Neural crest cell (in vitro differentiated cells): ENCODE measurements at regions not wholly inside any gene's neighbourhood (a gene's known extent, or its start where the extent isn't known, plus 50 kb on each side); places are given as distances from the start of the nearest gene placed in this dataset.

ENCODE experiments used
- DNase-seq: peaks from one replicate; pipeline ENCODE4 v3.0.0; 2021; ENCODE audit warnings: low read depth, mixed read lengths, low spot score
- H3K27ac Mint-ChIP-seq: one replicate; pipeline ENCODE4 v1.8.0; 2021; ENCODE audit warnings: mild to moderate bottlenecking, mixed read lengths; ENCODE audit not compliant: unreplicated experiment
- H3K27me3 Mint-ChIP-seq: 2 replicates; pipeline ENCODE4 v1.8.0; 2021; ENCODE audit warnings: low read depth, mild to moderate bottlenecking, mixed read lengths
- H3K36me3 Mint-ChIP-seq: 2 replicates; pipeline ENCODE4 v1.8.0; 2021; ENCODE audit warnings: low read depth, mild to moderate bottlenecking, mixed read lengths
- H3K4me1 Mint-ChIP-seq: 2 replicates; pipeline ENCODE4 v1.8.0; 2021; ENCODE audit warnings: mixed read lengths
- H3K4me3 Mint-ChIP-seq: one replicate; pipeline ENCODE4 v1.8.0; 2021; ENCODE audit warnings: mild to moderate bottlenecking, mixed read lengths
- H3K9me3 Mint-ChIP-seq: 2 replicates; pipeline ENCODE4 v1.8.0; 2021; ENCODE audit warnings: mixed read lengths
- CTCF ChIP-seq: fragments of 200-600 bp; sonication (generic); conservative IDR thresholded peaks from 2 replicates; pipeline ENCODE4 v1.5.0; 2021; ENCODE audit warnings: antibody characterized with exemption, mild to moderate bottlenecking

DNA sequence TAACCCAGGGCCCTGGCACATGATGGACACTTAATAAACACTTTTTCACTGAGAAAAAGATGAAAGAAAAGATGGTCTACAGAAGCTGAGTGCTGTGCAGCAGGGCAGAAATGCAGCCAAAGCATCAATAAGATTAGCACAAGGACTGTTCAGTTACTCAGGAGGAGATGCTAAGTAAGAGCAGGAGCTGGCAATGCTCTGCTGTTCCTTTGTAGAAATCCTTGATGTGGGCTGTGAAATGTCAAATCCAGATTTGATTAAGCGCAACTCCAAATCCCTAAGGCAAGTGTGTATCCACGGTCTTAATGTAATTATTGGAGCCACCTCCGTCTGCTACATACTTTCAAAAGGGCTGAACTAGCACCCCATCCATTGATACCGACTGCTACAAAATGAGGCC is 151.8 kb upstream of the BTG1 start:
- no peak for DNase-seq
- peaks cover under 1% of the 10 kb centered on the region for H3K9me3 Mint-ChIP-seq
- no peaks in the 10 kb centered on the region for H3K27me3 Mint-ChIP-seq
- no peaks in the 10 kb centered on the region for H3K36me3 Mint-ChIP-seq
- no peak for TF ChIP-seq CTCF
- H3K4me1 Mint-ChIP-seq = peaks cover 6% of the 10 kb centered on the region
- H3K4me3 Mint-ChIP-seq = no peak overlapping the region
- no peak overlapping the region for H3K27ac Mint-ChIP-seq

- H3K9me3 Mint-ChIP-seq = peaks cover 5% of the 10 kb centered on the region
- H3K27me3 Mint-ChIP-seq = no peaks in the 10 kb centered on the region
- H3K36me3 Mint-ChIP-seq = no peaks in the 10 kb centered on the region
- peaks cover 25% of the 10 kb centered on the region for H3K4me1 Mint-ChIP-seq
- DNase-seq = no peak
- peak overlapping the region; percentile 46 for H3K27ac Mint-ChIP-seq
- TF ChIP-seq CTCF = no peak
- no peak overlapping the region for H3K4me3 Mint-ChIP-seq
Measured at GRCh38 chr12:92295523-92295922, 149.9 kb upstream of the BTG1 start.

- H3K27me3 Mint-ChIP-seq = no peaks in the 10 kb centered on the region
Measured at GRCh38 chr12:92294676-92295440, 149.2 kb upstream of the BTG1 start.

DNA sequence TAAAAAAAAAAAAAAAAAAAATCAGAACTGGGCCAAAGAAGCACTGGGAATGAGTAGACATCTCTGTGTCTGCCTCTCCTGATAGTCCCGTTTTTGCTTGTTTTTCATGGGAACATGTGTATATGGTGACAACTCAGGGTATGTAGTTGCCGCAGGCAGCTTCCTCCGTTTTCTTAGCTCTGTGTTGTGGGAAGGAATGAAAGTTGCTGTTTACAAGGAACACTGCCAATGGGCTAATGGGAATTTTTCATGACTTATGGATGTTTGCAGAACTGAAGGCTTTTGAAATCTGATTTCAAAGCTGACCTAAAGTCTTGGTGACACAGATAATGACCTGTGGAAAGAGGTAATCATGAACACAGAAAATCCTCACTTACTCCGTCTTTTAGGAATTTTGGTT is 146.4 kb upstream of the BTG1 start:
- H3K36me3 Mint-ChIP-seq = no peaks in the 10 kb centered on the region
- no peak overlapping the region for H3K4me3 Mint-ChIP-seq
- DNase-seq = no peak
- H3K4me1 Mint-ChIP-seq = peaks cover 44% of the 10 kb centered on the region
- no peak for TF ChIP-seq CTCF
- H3K27me3 Mint-ChIP-seq = no peaks in the 10 kb centered on the region
- H3K27ac Mint-ChIP-seq = no peak overlapping the region
- peaks cover 5% of the 10 kb centered on the region for H3K9me3 Mint-ChIP-seq

More at GRCh38 chr12:92294676-92295440, 149.2 kb upstream of the BTG1 start:
- Mint-ChIP-seq H3K4me3 (no peak overlapping the region), H3K36me3 (no peaks in the 10 kb centered on the region), H3K4me1 (peaks cover 32% of the 10 kb centered on the region), H3K9me3 (peaks cover 5% of the 10 kb centered on the region), H3K27ac (no peak overlapping the region)
- DNase-seq = no peak
- no peak for TF ChIP-seq CTCF

GRCh38 chr12:92290886-92291285 is 145.2 kb upstream of the BTG1 start:
- TF ChIP-seq CTCF = no peak
- no peaks in the 10 kb centered on the region for H3K27me3 Mint-ChIP-seq
- H3K27ac Mint-ChIP-seq = no peak overlapping the region
- peaks cover 52% of the 10 kb centered on the region for H3K4me1 Mint-ChIP-seq
- no peaks in the 10 kb centered on the region for H3K36me3 Mint-ChIP-seq
- H3K9me3 Mint-ChIP-seq = peaks cover 5% of the 10 kb centered on the region
- H3K4me3 Mint-ChIP-seq = no peak overlapping the region
- no peak for DNase-seq
